ENCODE measurements at regions not wholly inside any gene's neighbourhood (a gene's known extent, or its start where the extent isn't known, plus 50 kb on each side); places are given as distances from the start of the nearest gene placed in this dataset.

DNA sequence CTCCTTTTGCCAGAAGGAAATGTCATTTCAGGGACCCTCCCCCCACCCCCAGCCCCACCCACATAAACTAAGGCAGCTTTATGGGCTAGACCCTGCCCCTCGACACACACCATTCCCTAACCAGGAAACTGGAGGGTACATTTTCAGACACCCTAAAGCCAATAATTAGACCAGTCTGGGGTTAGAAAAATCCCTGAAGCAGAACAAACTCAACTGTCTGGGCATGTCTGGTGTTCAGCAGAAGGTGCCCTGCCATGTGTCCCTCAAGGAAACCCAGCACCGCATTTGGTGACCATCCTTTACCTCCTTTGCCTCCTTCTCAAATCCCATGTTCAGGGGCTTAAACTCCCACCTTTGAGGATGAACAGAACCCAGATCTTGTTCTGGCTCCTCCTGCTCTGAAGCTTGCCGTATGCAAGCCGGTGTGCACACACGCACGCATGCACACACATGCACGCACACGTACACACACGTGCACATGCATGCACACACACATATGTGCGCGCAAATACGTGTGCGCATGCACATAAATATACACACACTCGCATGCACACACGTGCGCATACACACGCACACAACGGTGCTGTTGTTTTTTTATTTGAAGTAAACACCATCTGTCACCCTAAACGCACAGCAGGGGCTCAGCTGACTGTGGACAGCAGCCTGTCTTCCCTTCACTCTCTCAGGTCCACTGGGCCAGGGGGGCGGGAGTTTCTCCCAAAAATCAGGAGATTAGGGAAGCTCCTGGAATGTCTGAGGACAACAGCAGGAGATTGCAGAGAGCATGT is 156.8 kb upstream of the TNRC6C start:
- intact Hi-C loops (cut with micrococcal nuclease) = no loop called here
- BruUV-seq (replicated peaks) = no TSS peak
- H4K20me1 ChIP-seq (ENCODE audit: low read length) = no peaks in the 10 kb centered on the region
- H3K36me3 ChIP-seq (ENCODE audit: low read depth, low read length) = no peaks in the 10 kb centered on the region
- no peak for ATAC-seq
- H3K79me2 ChIP-seq (ENCODE audit: low read length) = no peaks in the 10 kb centered on the region
- ChIA-PET CTCF (no interaction called here), POLR2A (ENCODE audit: unreplicated experiment) (no interaction called here)
- H2AFZ ChIP-seq (ENCODE audit: low read length) = no peak overlapping the region
- peaks cover 92% of the 10 kb centered on the region for H3K27me3 ChIP-seq (ENCODE audit: low read length)
- no peak overlapping the region for H3K4me3 ChIP-seq (ENCODE audit: low read length)
- no peaks in the 10 kb centered on the region for H3K4me1 ChIP-seq (ENCODE audit: insufficient read depth, low read length)
- H3K27ac ChIP-seq (ENCODE audit: low read length) = no peak overlapping the region
- no peaks in the 10 kb centered on the region for H3F3A ChIP-seq (ENCODE audit: low read length, unreplicated experiment)
- TF ChIP-seq, protein P1, sequence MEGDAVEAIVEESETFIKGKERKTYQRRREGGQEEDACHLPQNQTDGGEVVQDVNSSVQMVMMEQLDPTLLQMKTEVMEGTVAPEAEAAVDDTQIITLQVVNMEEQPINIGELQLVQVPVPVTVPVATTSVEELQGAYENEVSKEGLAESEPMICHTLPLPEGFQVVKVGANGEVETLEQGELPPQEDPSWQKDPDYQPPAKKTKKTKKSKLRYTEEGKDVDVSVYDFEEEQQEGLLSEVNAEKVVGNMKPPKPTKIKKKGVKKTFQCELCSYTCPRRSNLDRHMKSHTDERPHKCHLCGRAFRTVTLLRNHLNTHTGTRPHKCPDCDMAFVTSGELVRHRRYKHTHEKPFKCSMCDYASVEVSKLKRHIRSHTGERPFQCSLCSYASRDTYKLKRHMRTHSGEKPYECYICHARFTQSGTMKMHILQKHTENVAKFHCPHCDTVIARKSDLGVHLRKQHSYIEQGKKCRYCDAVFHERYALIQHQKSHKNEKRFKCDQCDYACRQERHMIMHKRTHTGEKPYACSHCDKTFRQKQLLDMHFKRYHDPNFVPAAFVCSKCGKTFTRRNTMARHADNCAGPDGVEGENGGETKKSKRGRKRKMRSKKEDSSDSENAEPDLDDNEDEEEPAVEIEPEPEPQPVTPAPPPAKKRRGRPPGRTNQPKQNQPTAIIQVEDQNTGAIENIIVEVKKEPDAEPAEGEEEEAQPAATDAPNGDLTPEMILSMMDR (conservative IDR thresholded peaks at IDR 0.05; ENCODE audit: low read depth, low read length) = no peak
- TF ChIP-seq EZH2 (IDR thresholded peaks at IDR 0.05; ENCODE audit: low read length, unreplicated experiment) (no peak), EZH2phosphoT487 (IDR thresholded peaks at IDR 0.05; ENCODE audit: borderline replicate concordance, low read length) (no peak)
- H3K9me3 ChIP-seq (ENCODE audit: low read length) = no peaks in the 10 kb centered on the region
- H3K9ac ChIP-seq (ENCODE audit: low read length) = no peak overlapping the region
- no peak overlapping the region for H3K4me2 ChIP-seq (ENCODE audit: low read length)
- DNase-seq = no peak
- H3K9me2 ChIP-seq (replicated peaks; ENCODE audit: low read length) = no peaks in the 10 kb centered on the region

DNA sequence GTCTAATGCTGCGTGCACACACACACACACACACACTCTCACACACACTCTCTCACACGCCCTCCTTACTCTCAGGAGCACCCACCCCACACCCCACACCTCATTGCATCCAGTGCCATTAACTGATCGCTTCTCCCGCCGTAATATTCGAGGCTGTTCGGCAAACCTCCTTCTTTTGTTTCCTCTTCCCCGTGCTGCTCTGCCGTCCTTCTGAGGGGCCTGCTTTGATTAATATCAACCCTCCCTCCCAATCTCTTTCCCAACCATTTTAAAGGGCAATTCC is 156.2 kb upstream of the TNRC6C start:
- no peak overlapping the region for H3K4me2 ChIP-seq (ENCODE audit: low read length)
- H4K20me1 ChIP-seq (ENCODE audit: low read length) = no peaks in the 10 kb centered on the region
- TF ChIP-seq EZH2 (IDR thresholded peaks at IDR 0.05; ENCODE audit: low read length, unreplicated experiment) (no peak), EZH2phosphoT487 (IDR thresholded peaks at IDR 0.05; ENCODE audit: borderline replicate concordance, low read length) (no peak)
- TF ChIP-seq, protein P1 (conservative IDR thresholded peaks at IDR 0.05; ENCODE audit: low read depth, low read length) = no peak
- no peaks in the 10 kb centered on the region for H3K9me2 ChIP-seq (replicated peaks; ENCODE audit: low read length)
- no peaks in the 10 kb centered on the region for H3K79me2 ChIP-seq (ENCODE audit: low read length)
- ChIA-PET POLR2A (ENCODE audit: unreplicated experiment) (no interaction called here), CTCF (no interaction called here)
- no peaks in the 10 kb centered on the region for H3K9me3 ChIP-seq (ENCODE audit: low read length)
- DNase-seq (no peak), ATAC-seq (no peak)
- no peaks in the 10 kb centered on the region for H3F3A ChIP-seq (ENCODE audit: low read length, unreplicated experiment)
- H3K4me3 ChIP-seq (ENCODE audit: low read length) = no peak overlapping the region
- H3K36me3 ChIP-seq (ENCODE audit: low read depth, low read length) = no peaks in the 10 kb centered on the region
- H3K27ac ChIP-seq (ENCODE audit: low read length) = no peak overlapping the region
- BruUV-seq (replicated peaks) = no TSS peak
- H2AFZ ChIP-seq (ENCODE audit: low read length) = no peak overlapping the region
- H3K9ac ChIP-seq (ENCODE audit: low read length) = no peak overlapping the region
- H3K27me3 ChIP-seq (ENCODE audit: low read length) = peaks cover 92% of the 10 kb centered on the region
- H3K4me1 ChIP-seq (ENCODE audit: insufficient read depth, low read length) = no peaks in the 10 kb centered on the region
- intact Hi-C loops (cut with micrococcal nuclease) = no loop called here

DNA sequence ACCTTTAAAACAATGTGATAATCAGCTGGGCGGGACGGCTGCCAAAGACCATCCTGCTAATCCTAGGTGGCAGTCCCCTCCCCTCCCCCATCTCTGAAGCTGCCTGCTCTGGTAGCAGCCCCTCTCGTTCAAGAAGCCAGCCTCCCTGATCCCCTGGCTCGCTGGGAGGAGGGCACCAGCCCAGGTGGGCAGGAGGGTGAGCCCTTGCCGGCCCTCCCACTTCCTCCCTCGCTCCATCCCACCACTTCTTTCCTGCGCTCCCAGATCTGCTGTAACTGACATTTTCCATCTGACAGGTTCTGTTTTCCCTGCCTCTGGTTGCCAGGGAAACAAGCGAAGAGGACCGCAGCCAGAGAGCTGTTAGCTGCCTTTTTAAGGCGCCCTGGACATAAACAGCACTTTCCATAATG is 155.7 kb upstream of the TNRC6C start:
- no peak overlapping the region for H3K27ac ChIP-seq (ENCODE audit: low read length)
- no peak for TF ChIP-seq EZH2phosphoT487 (IDR thresholded peaks at IDR 0.05; ENCODE audit: borderline replicate concordance, low read length)
- TF ChIP-seq, protein P1 (conservative IDR thresholded peaks at IDR 0.05; ENCODE audit: low read depth, low read length) = no peak
- TF ChIP-seq EZH2 (IDR thresholded peaks at IDR 0.05; ENCODE audit: low read length, unreplicated experiment) = no peak
- BruUV-seq (replicated peaks) = no TSS peak
- H2AFZ ChIP-seq (ENCODE audit: low read length) = no peak overlapping the region
- no peaks in the 10 kb centered on the region for H3K9me2 ChIP-seq (replicated peaks; ENCODE audit: low read length)
- H4K20me1 ChIP-seq (ENCODE audit: low read length) = no peaks in the 10 kb centered on the region
- ATAC-seq (no peak), DNase-seq (no peak)
- no peak overlapping the region for H3K4me3 ChIP-seq (ENCODE audit: low read length)
- CTCF ChIA-PET = no interaction called here
- H3F3A ChIP-seq (ENCODE audit: low read length, unreplicated experiment) = no peaks in the 10 kb centered on the region
- H3K36me3 ChIP-seq (ENCODE audit: low read depth, low read length) = no peaks in the 10 kb centered on the region
- H3K4me1 ChIP-seq (ENCODE audit: insufficient read depth, low read length) = no peaks in the 10 kb centered on the region
- POLR2A ChIA-PET (ENCODE audit: unreplicated experiment) = interaction anchor here (0.7 kb wide), 1 partner anchor 860 kb away, joined by 3 read pairs; no protein-coding TSS in a partner anchor
- no peak overlapping the region for H3K9ac ChIP-seq (ENCODE audit: low read length)
- H3K79me2 ChIP-seq (ENCODE audit: low read length) = no peaks in the 10 kb centered on the region
- peaks cover 92% of the 10 kb centered on the region for H3K27me3 ChIP-seq (ENCODE audit: low read length)
- H3K9me3 ChIP-seq (ENCODE audit: low read length) = no peaks in the 10 kb centered on the region
- intact Hi-C loops (cut with micrococcal nuclease) = no loop called here
- H3K4me2 ChIP-seq (ENCODE audit: low read length) = no peak overlapping the region

Measured in PC-3 (cell line).